ENCODE measurements at regions not wholly inside any gene's neighbourhood (a gene's known extent, or its start where the extent isn't known, plus 50 kb on each side); places are given as distances from the start of the nearest gene placed in this dataset.

DNA sequence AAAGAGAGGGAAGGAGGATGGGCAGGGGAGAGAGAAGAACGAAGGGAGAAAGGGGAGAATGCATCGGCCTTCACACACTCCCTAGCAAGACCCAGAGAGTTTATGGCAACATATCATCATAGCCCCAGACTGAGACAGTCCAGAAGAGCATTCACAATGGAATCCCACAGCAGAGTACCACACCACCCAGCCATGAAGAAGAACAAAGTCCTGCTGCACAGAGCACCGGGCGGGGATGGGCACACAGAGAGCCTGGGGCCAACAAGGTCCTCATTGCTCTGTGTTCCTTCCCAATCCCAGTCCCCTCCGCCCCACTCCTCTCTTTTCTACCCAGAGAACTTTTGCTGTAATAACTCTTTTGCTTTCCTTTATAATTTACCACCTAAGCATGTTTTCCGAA lies 118.1 kb upstream of the TMPRSS2 start:
- DNase-seq (ENCODE audit: low read depth): no peak
- H3K4me3 ChIP-seq (ENCODE audit: low read depth, low read length): no peak overlapping the region
- TF ChIP-seq, protein P1, sequence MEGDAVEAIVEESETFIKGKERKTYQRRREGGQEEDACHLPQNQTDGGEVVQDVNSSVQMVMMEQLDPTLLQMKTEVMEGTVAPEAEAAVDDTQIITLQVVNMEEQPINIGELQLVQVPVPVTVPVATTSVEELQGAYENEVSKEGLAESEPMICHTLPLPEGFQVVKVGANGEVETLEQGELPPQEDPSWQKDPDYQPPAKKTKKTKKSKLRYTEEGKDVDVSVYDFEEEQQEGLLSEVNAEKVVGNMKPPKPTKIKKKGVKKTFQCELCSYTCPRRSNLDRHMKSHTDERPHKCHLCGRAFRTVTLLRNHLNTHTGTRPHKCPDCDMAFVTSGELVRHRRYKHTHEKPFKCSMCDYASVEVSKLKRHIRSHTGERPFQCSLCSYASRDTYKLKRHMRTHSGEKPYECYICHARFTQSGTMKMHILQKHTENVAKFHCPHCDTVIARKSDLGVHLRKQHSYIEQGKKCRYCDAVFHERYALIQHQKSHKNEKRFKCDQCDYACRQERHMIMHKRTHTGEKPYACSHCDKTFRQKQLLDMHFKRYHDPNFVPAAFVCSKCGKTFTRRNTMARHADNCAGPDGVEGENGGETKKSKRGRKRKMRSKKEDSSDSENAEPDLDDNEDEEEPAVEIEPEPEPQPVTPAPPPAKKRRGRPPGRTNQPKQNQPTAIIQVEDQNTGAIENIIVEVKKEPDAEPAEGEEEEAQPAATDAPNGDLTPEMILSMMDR (IDR thresholded peaks at IDR 0.05; ENCODE audit: control insufficient read depth, extremely low read depth, insufficient read depth): no peak

DNA sequence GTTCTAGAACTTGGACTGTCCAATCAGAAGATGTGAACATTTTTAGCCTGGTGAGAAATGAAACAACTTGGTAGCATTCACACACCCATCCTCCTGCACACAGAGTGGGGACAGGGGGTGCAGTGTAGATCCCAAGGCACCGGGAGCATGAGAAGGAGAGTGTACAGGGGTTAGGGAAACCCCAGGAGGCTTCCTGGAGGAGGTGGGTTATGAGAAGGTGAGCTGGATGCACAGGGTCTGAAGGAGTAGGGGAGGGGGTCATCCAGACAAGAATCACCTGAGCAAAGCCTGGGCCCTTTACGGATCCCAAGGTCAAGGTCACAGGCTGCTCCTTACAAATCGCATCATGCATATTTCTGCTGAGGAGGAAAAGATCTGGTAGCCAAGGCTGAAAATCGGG lies 117.5 kb upstream of the TMPRSS2 start:
- no peak for DNase-seq (ENCODE audit: low read depth)
- TF ChIP-seq, protein P1 (IDR thresholded peaks at IDR 0.05; ENCODE audit: control insufficient read depth, extremely low read depth, insufficient read depth): no peak
- H3K4me3 ChIP-seq (ENCODE audit: low read depth, low read length): no peak overlapping the region

DNA sequence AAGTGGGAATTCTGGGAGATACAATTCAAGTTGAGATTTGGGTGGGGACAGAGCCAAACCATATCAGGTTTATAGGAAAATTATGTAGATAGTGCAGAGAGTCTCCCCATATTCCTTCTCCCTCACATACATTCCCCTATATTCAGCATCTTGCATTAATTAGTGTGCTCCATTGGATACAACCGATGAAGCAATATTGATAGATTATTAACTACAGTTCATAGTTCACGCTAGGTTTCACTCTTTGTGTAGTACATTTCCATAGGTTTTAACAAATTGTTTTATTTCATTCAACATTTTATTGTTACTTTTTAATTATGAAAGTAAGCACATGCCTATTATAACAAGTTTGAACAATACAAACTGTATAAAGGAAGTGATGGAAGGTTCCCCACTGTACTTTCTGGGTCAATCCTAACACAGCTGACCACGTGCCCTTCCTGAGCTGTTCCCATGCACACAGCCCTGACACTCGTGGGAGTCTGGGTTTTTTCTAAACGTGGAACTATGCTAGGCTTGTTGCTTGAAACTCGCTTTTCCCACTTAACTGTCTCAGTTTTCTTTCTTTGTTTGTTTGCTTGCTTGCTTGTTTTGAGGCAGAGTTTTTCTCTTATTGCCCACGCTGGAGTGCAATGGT lies 116.8 kb upstream of the TMPRSS2 start:
- TF ChIP-seq, protein P1 (IDR thresholded peaks at IDR 0.05; ENCODE audit: control insufficient read depth, extremely low read depth, insufficient read depth): no peak
- no peak overlapping the region for H3K4me3 ChIP-seq (ENCODE audit: low read depth, low read length)
- DNase-seq (ENCODE audit: low read depth): no peak

GRCh38 chr21:41623945-41624344 lies 116.0 kb upstream of the TMPRSS2 start:
- no peak overlapping the region for H3K4me3 ChIP-seq (ENCODE audit: low read depth, low read length)
- no peak for DNase-seq (ENCODE audit: low read depth)
- TF ChIP-seq, protein P1 (IDR thresholded peaks at IDR 0.05; ENCODE audit: control insufficient read depth, extremely low read depth, insufficient read depth): no peak

- no peak for DNase-seq (ENCODE audit: low read depth)
- H3K4me3 ChIP-seq (ENCODE audit: low read depth, low read length): no peak overlapping the region
- TF ChIP-seq, protein P1 (IDR thresholded peaks at IDR 0.05; ENCODE audit: control insufficient read depth, extremely low read depth, insufficient read depth): no peak
Observed at GRCh38 chr21:41622831-41623548, 115.0 kb upstream of the TMPRSS2 start.

- TF ChIP-seq, protein P1 (IDR thresholded peaks at IDR 0.05; ENCODE audit: control insufficient read depth, extremely low read depth, insufficient read depth): no peak
Observed at GRCh38 chr21:41622201-41622600, 114.2 kb upstream of the TMPRSS2 start.

More at GRCh38 chr21:41622201-41622600, 114.2 kb upstream of the TMPRSS2 start:
- no peak overlapping the region for H3K4me3 ChIP-seq (ENCODE audit: low read depth, low read length)
- DNase-seq (ENCODE audit: low read depth): no peak

Data from LNCaP clone FGC (cell line).